Activated CD8-positive, alpha-beta T cell treated with anti-CD3 and anti-CD28 coated beads, Interleukin-2, amount 10 ng/mL, durations not matched to agents 7 days and 5 days (primary cell): ENCODE measurements at regions not wholly inside any gene's neighbourhood (a gene's known extent, or its start where the extent isn't known, plus 50 kb on each side); places are given as distances from the start of the nearest gene placed in this dataset.
"Not testable (repeated sequence)": the region's sequence is repeated elsewhere in the genome, so short reads cannot be mapped to it uniquely, and the experiment has no call there.

Source experiments
- ATAC-seq: fragments of 150-1000 bp; cut with Tn5 transposase; one replicate; pipeline ENCODE4 v1.10.0; 2021; ENCODE audit warnings: moderate library complexity
- CTCF ChIA-PET: fragments of 350-600 bp; sonication (Branson Sonifier 250); formaldehyde crosslinking; loops from one replicate; lab custom pipeline; 2021; ENCODE audit warnings: antibody characterized with exemption; lab: Charles Lee
- POLR2A ChIA-PET: fragments of 350-600 bp; sonication (Branson Sonifier 250); formaldehyde crosslinking; loops from one replicate; lab custom pipeline; 2021; ENCODE audit warnings: antibody characterized with exemption; lab: Charles Lee
- DNase-seq: peaks from one replicate; pipeline ENCODE4 v3.0.0-alpha.2; 2020
- H3K27ac Mint-ChIP-seq: one replicate; pipeline ENCODE4 v1.8.0; 2021; ENCODE audit warnings: mild to moderate bottlenecking, mixed read lengths
- H3K27me3 Mint-ChIP-seq: one replicate; pipeline ENCODE4 v1.8.0; 2021; ENCODE audit warnings: low read depth, mixed read lengths
- H3K36me3 Mint-ChIP-seq: one replicate; pipeline ENCODE4 v1.8.0; 2021; ENCODE audit warnings: low read depth, mixed read lengths
- H3K4me1 Mint-ChIP-seq: one replicate; pipeline ENCODE4 v1.8.0; 2021; ENCODE audit warnings: low read depth, mixed read lengths
- H3K4me3 Mint-ChIP-seq: one replicate; pipeline ENCODE4 v1.8.0; 2021; ENCODE audit warnings: mild to moderate bottlenecking, mixed read lengths
- H3K9me3 Mint-ChIP-seq: one replicate; pipeline ENCODE4 v1.8.0; 2022; ENCODE audit warnings: mixed read lengths; ENCODE audit not compliant: insufficient read depth

DNA sequence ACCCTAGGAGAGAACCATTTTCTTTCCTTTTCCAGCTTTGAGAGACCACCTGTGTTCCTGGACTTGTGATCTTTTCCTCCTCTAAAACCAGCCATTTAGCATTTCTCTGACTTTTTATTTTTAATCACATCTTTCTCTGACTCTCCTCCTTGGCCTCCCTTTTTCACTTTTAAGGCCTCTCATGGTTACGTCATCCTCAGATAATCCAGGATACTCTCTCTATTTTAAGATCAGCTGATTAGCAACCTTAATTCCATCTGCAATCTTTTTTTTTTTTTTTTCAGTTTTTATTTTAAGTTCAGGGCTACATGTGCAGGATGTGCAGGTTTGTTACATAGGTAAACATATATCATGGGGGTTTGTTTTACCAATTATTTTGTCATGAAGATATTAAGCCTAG is 54.0 kb downstream of the RFPL4B start:
- Mint-ChIP-seq H3K27ac (no peak overlapping the region), H3K4me1 (no peaks in the 10 kb centered on the region), H3K9me3 (no peaks in the 10 kb centered on the region), H3K36me3 (no peaks in the 10 kb centered on the region), H3K27me3 (peaks cover 3% of the 10 kb centered on the region), H3K4me3 (no peak overlapping the region)
- ChIA-PET POLR2A (no interaction called here), CTCF (no interaction called here)
- ATAC-seq, result no peak
- no peak for DNase-seq

- ChIA-PET POLR2A (no interaction called here), CTCF (no interaction called here)
- Mint-ChIP-seq H3K9me3 (no peaks in the 10 kb centered on the region), H3K4me3 (no peak overlapping the region), H3K4me1 (no peaks in the 10 kb centered on the region), H3K27me3 (peaks cover 3% of the 10 kb centered on the region), H3K36me3 (no peaks in the 10 kb centered on the region), H3K27ac (no peak overlapping the region)
- ATAC-seq (no peak), DNase-seq (no peak)
Observed at GRCh38 chr6:112407101-112407590, 60.0 kb downstream of the RFPL4B start.

GRCh38 chr6:112408522-112408921 is 61.4 kb downstream of the RFPL4B start:
- Mint-ChIP-seq H3K4me3 (no peak overlapping the region), H3K27me3 (no peaks in the 10 kb centered on the region), H3K4me1 (no peaks in the 10 kb centered on the region), H3K27ac (no peak overlapping the region), H3K9me3 (no peaks in the 10 kb centered on the region), H3K36me3 (no peaks in the 10 kb centered on the region)
- CTCF ChIA-PET, result no interaction called here
- POLR2A ChIA-PET, result no interaction called here
- no peak for DNase-seq
- ATAC-seq, result no peak

DNA sequence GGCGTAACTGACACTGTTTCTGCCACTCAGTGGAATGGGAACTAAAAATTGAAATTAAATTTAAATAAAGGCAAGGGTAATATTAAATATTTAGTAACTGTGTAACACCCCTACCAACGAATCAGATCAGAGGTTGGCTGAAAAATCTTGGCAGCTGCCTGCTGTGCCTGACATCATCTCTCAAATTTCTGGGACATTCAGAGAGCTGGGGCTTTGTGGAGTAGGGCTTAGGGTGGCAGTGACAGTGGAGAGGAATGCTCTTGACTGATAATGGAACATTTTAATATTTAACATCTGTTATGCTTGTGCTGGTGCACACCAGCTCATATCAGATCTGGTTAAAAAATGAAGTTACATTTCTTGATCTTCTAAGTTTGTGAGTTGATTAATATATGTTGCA is 62.2 kb downstream of the RFPL4B start:
- DNase-seq, result no peak
- Mint-ChIP-seq H3K27me3 (peaks cover 2% of the 10 kb centered on the region), H3K4me3 (no peak overlapping the region), H3K4me1 (no peaks in the 10 kb centered on the region), H3K9me3 (no peaks in the 10 kb centered on the region), H3K36me3 (no peaks in the 10 kb centered on the region), H3K27ac (no peak overlapping the region)
- ChIA-PET POLR2A (no interaction called here), CTCF (no interaction called here)
- no peak for ATAC-seq

DNA sequence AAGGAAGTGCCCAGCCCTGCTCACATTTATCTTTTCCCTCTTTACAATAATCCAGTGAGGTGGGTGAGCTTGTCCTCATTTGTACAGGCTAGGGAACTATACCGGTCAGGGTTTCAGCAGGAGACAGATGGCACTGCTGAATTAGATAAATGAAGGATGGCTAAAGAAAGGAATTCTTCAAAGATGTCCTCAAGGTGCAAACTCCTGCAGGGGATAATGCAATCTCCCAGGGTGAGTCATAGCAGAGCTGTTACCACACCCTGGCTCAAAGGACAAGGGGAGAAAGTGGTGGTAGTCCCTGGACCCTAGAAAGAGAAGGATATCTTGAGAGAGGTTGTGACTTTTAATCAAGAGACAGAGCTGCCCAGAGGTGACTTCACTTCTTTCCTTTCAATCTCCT is 66.7 kb downstream of the RFPL4B start:
- Mint-ChIP-seq H3K27ac (no peak overlapping the region), H3K4me1 (no peaks in the 10 kb centered on the region), H3K4me3 (no peak overlapping the region), H3K9me3 (no peaks in the 10 kb centered on the region), H3K27me3 (peaks cover 2% of the 10 kb centered on the region), H3K36me3 (no peaks in the 10 kb centered on the region)
- ChIA-PET POLR2A (no interaction called here), CTCF (no interaction called here)
- no peak for DNase-seq
- ATAC-seq, result no peak

GRCh38 chr6:112415366-112415765 is 68.2 kb downstream of the RFPL4B start:
- Mint-ChIP-seq H3K27ac (no peak overlapping the region), H3K9me3 (no peaks in the 10 kb centered on the region), H3K36me3 (no peaks in the 10 kb centered on the region), H3K4me3 (no peak overlapping the region), H3K27me3 (peaks cover 2% of the 10 kb centered on the region), H3K4me1 (no peaks in the 10 kb centered on the region)
- ATAC-seq, result no peak
- no peak for DNase-seq
- ChIA-PET POLR2A (no interaction called here), CTCF (no interaction called here)

DNA sequence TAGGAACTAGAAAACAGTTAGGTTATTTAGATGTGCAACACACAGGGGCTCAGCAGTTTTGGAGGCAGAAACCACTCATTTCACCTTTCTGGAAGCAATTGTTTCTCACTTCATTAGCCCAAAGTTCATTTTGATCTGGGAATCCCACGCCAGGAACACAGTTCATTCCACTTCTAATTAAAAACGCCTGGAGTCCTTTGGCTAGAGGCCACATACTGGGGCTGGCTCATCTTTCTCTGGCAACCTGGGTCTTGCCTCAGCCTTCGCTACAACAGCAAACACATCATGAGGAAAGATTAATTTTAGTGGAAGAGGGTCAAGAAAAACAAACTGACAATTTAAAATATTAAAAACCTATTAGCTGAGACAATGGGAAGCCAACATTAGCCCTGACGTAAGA is 69.7 kb downstream of the RFPL4B start:
- ChIA-PET CTCF (no interaction called here), POLR2A (no interaction called here)
- Mint-ChIP-seq H3K4me1 (no peaks in the 10 kb centered on the region), H3K9me3 (no peaks in the 10 kb centered on the region), H3K27ac (no peak overlapping the region), H3K4me3 (no peak overlapping the region), H3K27me3 (peaks cover 2% of the 10 kb centered on the region), H3K36me3 (no peaks in the 10 kb centered on the region)
- DNase-seq (no peak), ATAC-seq (no peak)

DNA sequence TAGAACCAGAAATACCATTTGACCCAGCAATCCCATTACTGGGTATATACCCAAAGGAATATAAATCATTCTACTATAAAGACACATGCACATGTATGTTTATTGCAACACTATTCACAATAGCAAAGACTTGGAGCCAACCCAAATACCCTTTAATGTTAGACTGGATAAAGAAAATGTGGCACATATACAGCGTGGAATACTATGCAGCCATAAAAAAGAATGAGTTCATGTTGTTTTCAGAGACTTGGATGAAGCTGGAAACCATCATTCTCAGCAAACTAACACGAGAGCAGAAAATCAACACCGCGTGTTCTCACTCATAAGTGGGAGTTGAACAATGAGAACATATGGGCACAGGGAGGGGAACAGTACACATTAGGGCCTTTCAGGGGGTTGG is 79.9 kb downstream of the RFPL4B start:
- H3K27me3 Mint-ChIP-seq, H3K9me3 Mint-ChIP-seq, H3K4me3 Mint-ChIP-seq, CTCF ChIA-PET, H3K36me3 Mint-ChIP-seq, POLR2A ChIA-PET, H3K27ac Mint-ChIP-seq, DNase-seq, ATAC-seq, H3K4me1 Mint-ChIP-seq: not testable (repeated sequence)

GRCh38 chr6:112427499-112427898 is 80.4 kb downstream of the RFPL4B start:
- H3K4me3 Mint-ChIP-seq, result no peak overlapping the region
- DNase-seq, result no peak
- H3K27me3 Mint-ChIP-seq, result no peaks in the 10 kb centered on the region
- H3K4me1 Mint-ChIP-seq, result no peaks in the 10 kb centered on the region
- ChIA-PET CTCF (no interaction called here), POLR2A (no interaction called here)
- H3K36me3 Mint-ChIP-seq, result no peaks in the 10 kb centered on the region
- no peak overlapping the region for H3K27ac Mint-ChIP-seq
- ATAC-seq, result no peak
- H3K9me3 Mint-ChIP-seq, result no peaks in the 10 kb centered on the region

DNA sequence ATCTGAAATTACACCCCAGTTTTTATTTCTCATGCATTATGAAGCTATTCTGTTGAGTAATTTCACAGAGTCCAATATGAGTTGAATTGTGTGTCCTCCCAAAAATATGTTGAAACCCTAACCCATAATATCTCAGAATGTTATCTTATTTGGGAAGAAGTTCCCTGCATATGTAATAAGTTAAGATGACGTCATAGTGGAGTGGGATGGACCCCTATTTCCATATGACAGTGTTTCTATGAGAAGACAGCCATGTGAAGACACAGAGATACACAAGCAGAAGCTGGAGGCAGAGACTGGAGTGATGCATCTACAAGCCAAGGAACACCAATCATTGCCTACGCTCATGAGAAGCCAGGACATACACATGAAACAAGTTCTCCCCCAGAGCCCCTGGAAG is 81.3 kb downstream of the RFPL4B start:
- no peaks in the 10 kb centered on the region for H3K9me3 Mint-ChIP-seq
- ATAC-seq (no peak), DNase-seq (no peak)
- CTCF ChIA-PET, result no interaction called here
- no peaks in the 10 kb centered on the region for H3K4me1 Mint-ChIP-seq
- H3K4me3 Mint-ChIP-seq, result no peak overlapping the region
- H3K27ac Mint-ChIP-seq, result no peak overlapping the region
- H3K36me3 Mint-ChIP-seq, result no peaks in the 10 kb centered on the region
- POLR2A ChIA-PET, result no interaction called here
- H3K27me3 Mint-ChIP-seq, result no peaks in the 10 kb centered on the region

DNA sequence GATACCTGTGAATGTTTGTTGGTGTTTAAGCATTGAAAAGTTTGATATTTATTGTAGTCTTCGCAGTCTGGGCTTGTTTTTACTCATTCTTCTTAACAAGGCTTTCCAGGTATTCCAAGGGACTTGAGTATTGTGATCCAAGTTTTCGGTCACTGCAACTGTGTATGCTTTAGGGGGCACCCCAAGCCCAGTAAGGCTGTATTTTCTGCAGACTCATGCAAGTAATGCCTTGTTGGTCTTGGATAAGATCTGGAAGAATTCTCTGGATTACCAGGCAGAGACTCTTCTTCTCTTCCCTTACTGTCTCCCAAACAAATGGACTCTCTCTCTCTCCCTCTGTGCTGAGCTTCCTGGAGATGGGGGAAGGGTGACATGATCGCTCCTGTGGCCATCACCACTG is 82.1 kb downstream of the RFPL4B start:
- no peak for ATAC-seq
- DNase-seq, result no peak
- no peak overlapping the region for H3K27ac Mint-ChIP-seq
- no peak overlapping the region for H3K4me3 Mint-ChIP-seq
- no peaks in the 10 kb centered on the region for H3K36me3 Mint-ChIP-seq
- ChIA-PET POLR2A (no interaction called here), CTCF (no interaction called here)
- H3K9me3 Mint-ChIP-seq, result no peaks in the 10 kb centered on the region
- H3K4me1 Mint-ChIP-seq, result no peaks in the 10 kb centered on the region
- no peaks in the 10 kb centered on the region for H3K27me3 Mint-ChIP-seq

DNA sequence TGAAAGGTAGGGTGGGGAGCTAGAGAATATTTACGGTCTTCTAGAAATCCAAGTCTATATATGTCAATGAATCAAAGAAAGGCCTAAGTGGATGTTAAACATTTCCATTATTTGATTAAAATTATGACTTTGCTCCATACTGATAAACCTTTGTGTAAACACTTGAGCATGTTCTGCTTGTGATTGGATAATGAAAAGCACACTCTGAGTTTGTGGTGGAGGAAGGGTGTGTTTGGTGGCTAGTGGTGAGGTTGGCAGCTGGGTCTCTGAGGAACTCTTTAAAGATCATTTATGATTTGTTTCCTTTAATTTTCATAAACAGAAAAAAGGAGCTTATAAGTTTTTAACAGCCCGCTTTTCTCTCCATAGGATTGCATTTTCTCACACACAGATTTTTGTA is 84.7 kb downstream of the RFPL4B start:
- DNase-seq, result no peak
- no peak overlapping the region for H3K4me3 Mint-ChIP-seq
- ChIA-PET POLR2A (no interaction called here), CTCF (no interaction called here)
- ATAC-seq, result no peak
- no peaks in the 10 kb centered on the region for H3K36me3 Mint-ChIP-seq
- H3K27ac Mint-ChIP-seq, result no peak overlapping the region
- no peaks in the 10 kb centered on the region for H3K9me3 Mint-ChIP-seq
- H3K4me1 Mint-ChIP-seq, result no peaks in the 10 kb centered on the region
- no peaks in the 10 kb centered on the region for H3K27me3 Mint-ChIP-seq

DNA sequence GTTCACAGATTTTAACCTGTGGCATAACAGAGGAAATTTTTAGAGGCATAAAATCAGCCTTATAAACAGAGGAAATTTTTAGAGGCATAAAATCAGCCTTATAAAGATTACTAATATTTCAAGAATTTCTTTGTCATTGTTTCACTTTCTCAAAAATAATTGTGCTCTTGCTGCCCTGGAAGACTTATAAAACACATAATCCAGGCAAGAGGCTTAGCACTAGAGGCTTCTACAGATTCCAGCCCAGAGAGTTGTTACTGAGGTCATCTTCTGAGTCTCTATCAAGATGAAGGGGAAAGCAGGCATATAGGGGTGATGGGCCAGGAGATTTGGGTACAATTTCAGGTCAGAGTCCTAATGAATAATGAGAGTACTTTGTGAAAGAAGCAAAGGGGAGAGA is 85.7 kb downstream of the RFPL4B start:
- DNase-seq (no peak), ATAC-seq (no peak)
- Mint-ChIP-seq H3K27ac (no peak overlapping the region), H3K4me1 (no peaks in the 10 kb centered on the region), H3K9me3 (no peaks in the 10 kb centered on the region), H3K27me3 (no peaks in the 10 kb centered on the region), H3K36me3 (no peaks in the 10 kb centered on the region), H3K4me3 (no peak overlapping the region)
- CTCF ChIA-PET, result no interaction called here
- POLR2A ChIA-PET, result no interaction called here
